ENCODE measurements at regions not wholly inside any gene's neighbourhood (a gene's known extent, or its start where the extent isn't known, plus 50 kb on each side); places are given as distances from the start of the nearest gene placed in this dataset.
"Not testable (repeated sequence)": the region's sequence is repeated elsewhere in the genome, so short reads cannot be mapped to it uniquely, and the experiment has no call there.

GRCh38 chr9:87781331-87781730 is 55.4 kb downstream of the CTSL start:
- no peak for DNase-seq

- DNase-seq: no peak
These were observed 57.3 kb downstream of the CTSL start for GRCh38 chr9:87783180-87783579.

DNA sequence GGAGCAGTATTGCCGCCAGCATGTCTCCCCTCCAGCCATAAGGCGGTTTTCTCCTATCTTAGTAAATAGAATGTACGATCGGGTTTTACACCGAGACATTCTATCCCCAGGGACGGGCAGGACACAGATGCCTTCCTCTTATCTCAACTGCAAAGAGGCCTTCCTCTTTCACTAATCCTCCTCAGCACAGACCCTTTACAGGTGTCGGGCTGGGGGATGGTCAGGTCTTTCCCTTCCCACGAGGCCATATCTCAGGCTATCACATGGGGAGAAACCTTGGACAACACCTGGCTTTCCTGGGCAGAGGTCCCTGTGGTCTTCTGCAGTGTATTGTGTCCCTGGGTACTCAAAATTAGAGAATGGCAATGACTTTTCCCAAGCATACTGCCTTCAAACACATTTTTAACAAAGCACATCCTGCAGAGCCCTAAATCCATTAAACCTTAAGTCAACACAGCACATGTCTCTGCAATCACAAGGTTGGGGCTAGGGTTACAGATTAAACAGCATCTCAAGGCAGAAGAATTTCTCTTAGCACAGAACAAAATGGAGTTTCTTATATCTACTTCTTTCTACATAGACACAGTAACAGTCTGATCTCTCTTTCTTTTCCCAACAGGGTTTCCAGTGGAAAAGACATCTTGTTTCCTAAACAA is 59.5 kb downstream of the CTSL start:
- DNase-seq: not testable (repeated sequence)

GRCh38 chr9:87786423-87786822 is 60.5 kb downstream of the CTSL start:
- no peak for DNase-seq

DNA sequence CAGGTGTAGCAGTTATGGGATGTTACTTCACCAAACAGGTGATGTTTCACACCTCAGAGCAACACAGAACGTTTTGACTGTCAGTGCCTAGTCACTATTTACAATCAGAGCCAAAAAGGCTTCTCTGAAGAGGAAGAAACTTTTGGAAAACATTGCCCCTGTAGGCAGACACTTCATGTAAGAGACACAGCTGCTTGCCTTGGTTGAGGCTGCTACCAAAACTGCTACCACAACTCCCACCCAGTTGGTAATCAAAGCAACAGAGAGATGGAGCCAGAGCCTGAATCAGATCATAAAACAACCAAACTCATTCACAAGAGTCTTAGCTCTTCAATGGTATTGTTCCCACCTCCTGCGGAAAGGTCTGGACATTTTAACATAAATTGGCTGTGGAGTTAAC is 61.0 kb downstream of the CTSL start:
- DNase-seq: no peak

DNA sequence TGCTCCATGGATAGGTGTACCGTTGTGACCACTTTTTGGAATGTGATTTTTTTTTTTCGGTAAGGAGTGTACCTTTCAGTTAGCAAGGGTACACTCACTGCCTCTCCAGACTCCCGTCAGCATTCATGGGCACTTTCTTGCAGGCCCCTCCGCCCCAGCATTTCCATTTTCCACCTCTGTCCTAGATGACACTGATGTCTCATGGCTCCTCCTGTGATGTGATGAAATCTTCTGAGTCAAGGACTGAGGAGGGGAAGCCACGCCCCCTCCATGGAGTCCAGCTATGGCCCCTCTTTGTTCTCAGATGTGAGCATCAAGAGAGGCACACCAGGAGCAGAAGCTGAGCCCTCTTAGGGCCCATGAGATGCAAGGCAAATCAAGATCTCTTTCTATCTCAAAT is 61.8 kb downstream of the CTSL start:
- DNase-seq: no peak

GRCh38 chr9:87792831-87793288 is 66.9 kb downstream of the CTSL start:
- DNase-seq: peak; percentile 23

- DNase-seq: no peak
These were observed 67.4 kb downstream of the CTSL start for GRCh38 chr9:87793292-87793691.

DNA sequence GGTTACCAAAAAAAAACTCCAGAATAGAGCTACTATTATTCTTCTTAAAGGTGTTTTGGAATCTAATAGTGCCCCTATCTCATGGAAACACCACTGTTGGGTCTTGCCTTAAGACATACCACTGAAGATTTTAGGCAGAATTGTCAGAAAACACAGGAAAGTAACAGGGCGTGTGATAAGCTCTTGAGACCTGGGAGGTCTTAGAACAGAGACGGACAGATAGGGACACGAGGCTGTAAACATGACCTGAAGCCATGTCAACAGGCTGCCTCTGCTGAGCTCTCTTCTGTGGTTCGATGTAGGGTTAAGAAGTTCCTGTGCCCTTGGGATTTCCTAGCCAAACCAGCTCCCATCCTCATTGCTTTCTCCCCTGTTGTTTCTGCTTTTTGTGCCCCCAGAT is 69.3 kb downstream of the CTSL start:
- DNase-seq: no peak

GRCh38 chr9:87796196-87796595 is 70.3 kb downstream of the CTSL start:
- no peak for DNase-seq

- no peak for DNase-seq
These were observed 72.4 kb downstream of the CTSL start for GRCh38 chr9:87798261-87798833.

- no peak for DNase-seq
These were observed 73.6 kb downstream of the CTSL start for GRCh38 chr9:87799503-87799902.

DNA sequence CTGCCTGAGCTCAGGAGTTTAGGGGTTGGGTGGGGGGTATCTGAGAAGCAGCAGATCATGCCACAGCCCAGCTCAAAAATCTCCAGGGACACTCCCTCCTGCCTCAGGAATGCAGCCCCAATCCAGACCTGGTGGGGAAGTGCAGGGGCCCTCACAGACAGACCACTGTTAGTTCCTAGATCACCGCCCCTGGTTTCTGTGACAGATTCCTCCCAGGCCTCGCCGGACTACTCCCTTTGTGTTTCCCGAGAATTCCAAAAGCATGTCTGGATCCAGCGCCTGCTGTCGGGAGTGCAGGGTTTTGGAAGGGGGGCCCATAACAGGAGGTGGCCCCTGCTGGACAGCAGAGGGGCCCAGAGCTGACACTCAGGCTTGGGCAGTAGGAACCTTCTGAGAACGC is 74.5 kb downstream of the CTSL start:
- no peak for DNase-seq

- no peak for DNase-seq
These were observed 75.1 kb downstream of the CTSL start for GRCh38 chr9:87801013-87801412.

- no peak for DNase-seq
These were observed 77.2 kb downstream of the CTSL start for GRCh38 chr9:87803166-87803565.

- DNase-seq: no peak
These were observed 77.9 kb downstream of the CTSL start for GRCh38 chr9:87803623-87804345.

- DNase-seq: no peak
These were observed 77.4 kb upstream of the SPATA31E1 start for GRCh38 chr9:87805259-87805658.

- no peak for DNase-seq
These were observed 72.7 kb upstream of the SPATA31E1 start for GRCh38 chr9:87810008-87810407.

GRCh38 chr9:87810679-87811178 is 71.9 kb upstream of the SPATA31E1 start:
- DNase-seq: no peak

DNA sequence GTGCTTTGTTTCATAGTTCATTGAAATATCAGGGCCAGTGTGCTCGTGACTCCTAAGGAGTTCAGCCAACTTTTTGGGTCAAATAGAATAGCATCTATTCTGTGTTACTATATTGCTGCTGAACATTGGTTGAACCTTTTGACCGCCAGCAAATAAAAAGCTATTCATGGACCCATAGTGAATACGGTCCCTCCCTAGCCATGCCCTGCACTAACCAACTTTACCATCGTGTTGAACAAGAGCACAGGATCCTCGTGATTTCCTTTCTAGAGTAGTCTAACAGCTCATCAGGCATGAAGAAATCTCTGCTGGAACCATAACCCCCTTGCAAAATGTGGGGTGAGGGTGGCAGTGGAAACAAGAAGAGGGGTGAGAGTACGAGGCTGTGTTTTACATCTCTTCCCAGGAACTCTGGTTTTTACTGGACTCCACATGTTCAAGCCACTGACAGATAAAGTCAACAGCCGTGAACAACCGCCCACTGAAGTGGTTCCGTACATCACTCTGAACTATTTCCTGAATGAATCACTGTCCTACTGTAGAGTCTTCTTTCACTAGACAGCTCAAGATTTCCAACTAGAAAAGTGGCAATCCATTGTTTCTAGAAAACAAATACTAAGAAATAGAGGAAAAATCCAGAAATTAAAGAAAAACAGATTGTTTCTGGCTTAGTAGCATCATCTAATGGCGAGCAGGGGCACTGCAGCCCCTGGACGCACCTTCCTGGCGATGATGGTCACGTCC is 70.1 kb upstream of the SPATA31E1 start:
- peak; percentile 25 for DNase-seq

- DNase-seq: no peak
These were observed 69.6 kb upstream of the SPATA31E1 start for GRCh38 chr9:87813119-87813463.

DNA sequence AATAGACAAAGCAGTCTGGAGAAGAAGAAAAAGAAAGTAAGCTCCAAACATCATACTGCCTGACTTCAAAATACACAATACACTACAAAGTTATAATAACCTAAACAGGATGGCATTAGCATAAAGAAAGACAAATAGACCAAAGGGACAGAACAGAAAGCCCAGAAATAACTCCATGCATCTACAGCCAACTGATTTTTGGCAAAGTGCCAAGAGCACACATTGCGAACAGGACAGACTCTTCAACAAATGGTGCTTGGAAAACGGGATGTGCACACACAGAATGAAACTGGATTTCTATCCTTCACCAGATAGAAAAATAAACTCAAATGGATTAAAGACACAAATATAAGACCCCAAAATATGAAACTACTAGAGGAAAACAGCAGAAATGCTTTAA is 66.6 kb upstream of the SPATA31E1 start:
- no peak for DNase-seq

- DNase-seq: no peak
These were observed 64.4 kb upstream of the SPATA31E1 start for GRCh38 chr9:87818308-87818707.
